ENCODE measurements at regions not wholly inside any gene's neighbourhood (a gene's known extent, or its start where the extent isn't known, plus 50 kb on each side); places are given as distances from the start of the nearest gene placed in this dataset.

- peaks cover 7% of the 10 kb centered on the region for H3K9me3 ChIP-seq (ENCODE audit: control insufficient read depth, insufficient read depth, low read depth, low read length)
- no peaks in the 10 kb centered on the region for H3K27me3 ChIP-seq (ENCODE audit: control insufficient read depth, insufficient read depth, low read length)
- H3K4me1 ChIP-seq (ENCODE audit: control insufficient read depth, insufficient read depth, low read length): peaks cover 41% of the 10 kb centered on the region
- no peaks in the 10 kb centered on the region for H3K36me3 ChIP-seq (ENCODE audit: control insufficient read depth, insufficient read depth, low read length)
- H3K9ac ChIP-seq (ENCODE audit: low read length): no peak overlapping the region
- H3K4me3 ChIP-seq (ENCODE audit: low read depth, low read length): no peak overlapping the region
- peak overlapping the region; percentile 76 for H3K27ac ChIP-seq (ENCODE audit: low read depth, low read length)
These were observed 308.9 kb downstream of the HDGFL1 start for GRCh38 chr6:22878324-22878701.

- H3K36me3 ChIP-seq (ENCODE audit: control insufficient read depth, insufficient read depth, low read length): no peaks in the 10 kb centered on the region
- no peaks in the 10 kb centered on the region for H3K27me3 ChIP-seq (ENCODE audit: control insufficient read depth, insufficient read depth, low read length)
- peaks cover 38% of the 10 kb centered on the region for H3K4me1 ChIP-seq (ENCODE audit: control insufficient read depth, insufficient read depth, low read length)
- H3K9me3 ChIP-seq (ENCODE audit: control insufficient read depth, insufficient read depth, low read depth, low read length): peaks cover 7% of the 10 kb centered on the region
- H3K9ac ChIP-seq (ENCODE audit: low read length): no peak overlapping the region
- H3K4me3 ChIP-seq (ENCODE audit: low read depth, low read length): no peak overlapping the region
- peak overlapping the region; percentile 82 for H3K27ac ChIP-seq (ENCODE audit: low read depth, low read length)
These were observed 309.3 kb downstream of the HDGFL1 start for GRCh38 chr6:22878706-22879105.

- peak overlapping the region; percentile 63; the same call in 1 of the 2 replicates for H3K27ac ChIP-seq (ENCODE audit: low read depth, low read length)
- no peak overlapping the region for H3K9ac ChIP-seq (ENCODE audit: low read length)
- peaks cover 38% of the 10 kb centered on the region for H3K4me1 ChIP-seq (ENCODE audit: control insufficient read depth, insufficient read depth, low read length)
- H3K9me3 ChIP-seq (ENCODE audit: control insufficient read depth, insufficient read depth, low read depth, low read length): no peaks in the 10 kb centered on the region
- no peak overlapping the region for H3K4me3 ChIP-seq (ENCODE audit: low read depth, low read length)
- H3K36me3 ChIP-seq (ENCODE audit: control insufficient read depth, insufficient read depth, low read length): no peaks in the 10 kb centered on the region
- no peaks in the 10 kb centered on the region for H3K27me3 ChIP-seq (ENCODE audit: control insufficient read depth, insufficient read depth, low read length)
These were observed 311.5 kb downstream of the HDGFL1 start for GRCh38 chr6:22880686-22881433.

- Histone ChIP-seq H3K9ac (ENCODE audit: low read length) (no peak overlapping the region), H3K4me3 (ENCODE audit: low read depth, low read length) (no peak overlapping the region), H3K27ac (ENCODE audit: low read depth, low read length) (no peak overlapping the region), H3K36me3 (ENCODE audit: control insufficient read depth, insufficient read depth, low read length) (no peaks in the 10 kb centered on the region), H3K27me3 (ENCODE audit: control insufficient read depth, insufficient read depth, low read length) (no peaks in the 10 kb centered on the region), H3K4me1 (ENCODE audit: control insufficient read depth, insufficient read depth, low read length) (peaks cover 33% of the 10 kb centered on the region), H3K9me3 (ENCODE audit: control insufficient read depth, insufficient read depth, low read depth, low read length) (no peaks in the 10 kb centered on the region)
These were observed 313.2 kb downstream of the HDGFL1 start for GRCh38 chr6:22882581-22882980.

- Histone ChIP-seq H3K27me3 (ENCODE audit: control insufficient read depth, insufficient read depth, low read length) (no peaks in the 10 kb centered on the region), H3K4me3 (ENCODE audit: low read depth, low read length) (no peak overlapping the region), H3K36me3 (ENCODE audit: control insufficient read depth, insufficient read depth, low read length) (no peaks in the 10 kb centered on the region), H3K4me1 (ENCODE audit: control insufficient read depth, insufficient read depth, low read length) (peaks cover 30% of the 10 kb centered on the region), H3K9me3 (ENCODE audit: control insufficient read depth, insufficient read depth, low read depth, low read length) (no peaks in the 10 kb centered on the region), H3K9ac (ENCODE audit: low read length) (no peak overlapping the region), H3K27ac (ENCODE audit: low read depth, low read length) (no peak overlapping the region)
These were observed 313.8 kb downstream of the HDGFL1 start for GRCh38 chr6:22883061-22883717.

GRCh38 chr6:22884456-22884855, 315.1 kb downstream of the HDGFL1 start:
- H3K4me1 ChIP-seq (ENCODE audit: control insufficient read depth, insufficient read depth, low read length): peaks cover 22% of the 10 kb centered on the region; the same call in 1 of the 2 replicates
- H3K27ac ChIP-seq (ENCODE audit: low read depth, low read length): no peak overlapping the region
- no peaks in the 10 kb centered on the region for H3K36me3 ChIP-seq (ENCODE audit: control insufficient read depth, insufficient read depth, low read length)
- H3K9me3 ChIP-seq (ENCODE audit: control insufficient read depth, insufficient read depth, low read depth, low read length): no peaks in the 10 kb centered on the region
- H3K4me3 ChIP-seq (ENCODE audit: low read depth, low read length): no peak overlapping the region
- H3K9ac ChIP-seq (ENCODE audit: low read length): no peak overlapping the region
- no peaks in the 10 kb centered on the region for H3K27me3 ChIP-seq (ENCODE audit: control insufficient read depth, insufficient read depth, low read length)

- Histone ChIP-seq H3K36me3 (ENCODE audit: control insufficient read depth, insufficient read depth, low read length) (no peaks in the 10 kb centered on the region), H3K27me3 (ENCODE audit: control insufficient read depth, insufficient read depth, low read length) (no peaks in the 10 kb centered on the region), H3K9me3 (ENCODE audit: control insufficient read depth, insufficient read depth, low read depth, low read length) (no peaks in the 10 kb centered on the region), H3K4me3 (ENCODE audit: low read depth, low read length) (no peak overlapping the region), H3K4me1 (ENCODE audit: control insufficient read depth, insufficient read depth, low read length) (peaks cover 11% of the 10 kb centered on the region; the same call in 1 of the 2 replicates), H3K9ac (ENCODE audit: low read length) (no peak overlapping the region), H3K27ac (ENCODE audit: low read depth, low read length) (no peak overlapping the region)
These were observed 317.6 kb downstream of the HDGFL1 start for GRCh38 chr6:22886650-22887581.

GRCh38 chr6:22888163-22888752, 318.9 kb downstream of the HDGFL1 start:
- no peak overlapping the region for H3K4me3 ChIP-seq (ENCODE audit: low read depth, low read length)

GRCh38 chr6:22891934-22892333, 322.6 kb downstream of the HDGFL1 start:
- Histone ChIP-seq H3K36me3 (ENCODE audit: control insufficient read depth, insufficient read depth, low read length) (no peaks in the 10 kb centered on the region), H3K27ac (ENCODE audit: low read depth, low read length) (no peak overlapping the region), H3K9me3 (ENCODE audit: control insufficient read depth, insufficient read depth, low read depth, low read length) (no peaks in the 10 kb centered on the region), H3K9ac (ENCODE audit: low read length) (no peak overlapping the region), H3K4me1 (ENCODE audit: control insufficient read depth, insufficient read depth, low read length) (peaks cover 18% of the 10 kb centered on the region; the same call in 1 of the 2 replicates), H3K27me3 (ENCODE audit: control insufficient read depth, insufficient read depth, low read length) (no peaks in the 10 kb centered on the region), H3K4me3 (ENCODE audit: low read depth, low read length) (no peak overlapping the region)

More at GRCh38 chr6:22888163-22888752, 318.9 kb downstream of the HDGFL1 start:
- Histone ChIP-seq H3K4me1 (ENCODE audit: control insufficient read depth, insufficient read depth, low read length) (peaks cover 11% of the 10 kb centered on the region; the same call in 1 of the 2 replicates), H3K9me3 (ENCODE audit: control insufficient read depth, insufficient read depth, low read depth, low read length) (no peaks in the 10 kb centered on the region), H3K27ac (ENCODE audit: low read depth, low read length) (no peak overlapping the region), H3K36me3 (ENCODE audit: control insufficient read depth, insufficient read depth, low read length) (no peaks in the 10 kb centered on the region), H3K27me3 (ENCODE audit: control insufficient read depth, insufficient read depth, low read length) (no peaks in the 10 kb centered on the region), H3K9ac (ENCODE audit: low read length) (no peak overlapping the region)

GRCh38 chr6:22892452-22892851, 323.1 kb downstream of the HDGFL1 start:
- H3K27ac ChIP-seq (ENCODE audit: low read depth, low read length): no peak overlapping the region
- no peak overlapping the region for H3K4me3 ChIP-seq (ENCODE audit: low read depth, low read length)
- H3K9ac ChIP-seq (ENCODE audit: low read length): no peak overlapping the region

More at GRCh38 chr6:22892452-22892851, 323.1 kb downstream of the HDGFL1 start:
- H3K4me1 ChIP-seq (ENCODE audit: control insufficient read depth, insufficient read depth, low read length): peaks cover 19% of the 10 kb centered on the region; the same call in 1 of the 2 replicates
- H3K9me3 ChIP-seq (ENCODE audit: control insufficient read depth, insufficient read depth, low read depth, low read length): no peaks in the 10 kb centered on the region
- no peaks in the 10 kb centered on the region for H3K27me3 ChIP-seq (ENCODE audit: control insufficient read depth, insufficient read depth, low read length)
- no peaks in the 10 kb centered on the region for H3K36me3 ChIP-seq (ENCODE audit: control insufficient read depth, insufficient read depth, low read length)

Measured in HUES6 (cell line).